HCT116 (cell line): ENCODE measurements at regions not wholly inside any gene's neighbourhood (a gene's known extent, or its start where the extent isn't known, plus 50 kb on each side); places are given as distances from the start of the nearest gene placed in this dataset.

Experiments used
- ATAC-seq: fragments of 200-7000 bp; cut with Tn5 transposase; 2 replicates; pipeline ENCODE4 v1.9.1; 2020; ENCODE audit warnings: mild to moderate bottlenecking, moderate library complexity
- BruUV-seq: library from RNA; stranded (reverse); fragments of 400-500 nt; replicated peaks from 2 replicates; lab custom pipeline; 2021; lab: Mats Ljungman, UMichigan
- CTCF ChIA-PET: fragments of 300-600 bp; sonication (Branson Sonifier 250); formaldehyde crosslinking; loops from one replicate; lab custom pipeline; 2021; ENCODE audit warnings: antibody characterized with exemption; lab: Charles Lee
- POLR2A ChIA-PET: fragments of 300-600, 350-600 bp; sonication (Branson Sonifier 250); formaldehyde crosslinking; loops from one replicate; lab custom pipeline; 2021; ENCODE audit warnings: antibody characterized with exemption; lab: Charles Lee
- RAD21 ChIA-PET, 2 experiments: fragments of 300-600 bp; sonication (Branson Sonifier 250); formaldehyde crosslinking; loops; one replicate each; lab custom pipeline; 2023; ENCODE audit warnings: low total read pairs in 2 of 2; ENCODE audit not compliant: uncharacterized antibody in 2 of 2, unreplicated experiment in 2 of 2, low non-redundant PET in 1 of 2; lab: Charles Lee
- DNase-seq: peaks from one replicate; pipeline ENCODE4 v3.0.0-alpha.2; 2010; ENCODE audit warnings: low read depth, low spot score
- H2AFZ ChIP-seq: fragments of 200-600 bp; shearing (Covaris generic), sonication (generic); 2 replicates; pipeline ENCODE4 v1.6.1; 2017; ENCODE audit warnings: low read depth, mixed run types, mixed read lengths, antibody characterized with exemption, low read length; ENCODE audit not compliant: poor library complexity, severe bottlenecking
- H3K27ac ChIP-seq: 2 replicates; pipeline ENCODE4 v1.5.1; 2012; ENCODE audit warnings: low read depth, low read length
- H3K27me3 ChIP-seq: fragments of 200-600 bp; sonication (generic); 2 replicates; pipeline ENCODE4 v1.6.1; 2016; ENCODE audit warnings: mixed run types, low read length, mixed read lengths; ENCODE audit not compliant: insufficient read depth
- H3K36me3 ChIP-seq, 2 experiments: fragments of 200-500 bp in 1 of 2; fragments of 200-600 bp in 1 of 2; sonication (Bioruptor generic) in 1 of 2; sonication (generic) in 1 of 2; 2 replicates each; pipeline versions ENCODE4 v1.5.1 to v1.6.1; 2014 to 2016; ENCODE audit warnings: low read length in 2 of 2, inconsistent platforms in 1 of 2, mixed read lengths in 1 of 2, mixed run types in 1 of 2; ENCODE audit not compliant: insufficient read depth in 2 of 2, control insufficient read depth in 1 of 2
- H3K4me1 ChIP-seq, 2 experiments: fragments of 200-600 bp in 1 of 2; sonication (generic) in 1 of 2; 2 replicates each; pipeline versions ENCODE4 v1.5.1 to v1.6.1; 2012 to 2017; ENCODE audit warnings: low read length in 2 of 2, inconsistent platforms in 1 of 2, mild to moderate bottlenecking in 1 of 2, mixed read lengths in 1 of 2, mixed run types in 1 of 2, moderate library complexity in 1 of 2; ENCODE audit not compliant: insufficient read depth in 2 of 2, control insufficient read depth in 1 of 2
- H3K4me2 ChIP-seq: fragments of 200-600 bp; sonication (generic); 2 replicates; pipeline ENCODE4 v1.6.1; 2017; ENCODE audit warnings: mixed run types, low read length, mixed read lengths
- H3K4me3 ChIP-seq, 2 experiments: fragments of 200-600 bp in 1 of 2; sonication (generic) in 1 of 2; replicated peaks in 1 of 2; 2 replicates each; pipeline ENCODE4 v1.5.1; 2011 to 2016; ENCODE audit warnings: low read length in 2 of 2, control low read depth in 1 of 2, low read depth in 1 of 2, mild to moderate bottlenecking in 1 of 2, mixed read lengths in 1 of 2, mixed run types in 1 of 2
- H3K79me2 ChIP-seq: fragments of 200-600 bp; sonication (generic); 2 replicates; pipeline ENCODE4 v1.6.1; 2017; ENCODE audit warnings: mild to moderate bottlenecking, mixed run types, low read length, moderate library complexity, mixed read lengths; ENCODE audit not compliant: insufficient read depth
- H3K9ac ChIP-seq: fragments of 200-600 bp; sonication (generic); 2 replicates; pipeline ENCODE4 v1.6.1; 2016; ENCODE audit warnings: low read length, mixed read lengths
- H3K9me2 ChIP-seq: fragments of 200-600 bp; sonication (generic), shearing (Covaris generic); 2 replicates; pipeline ENCODE4 v1.6.1; 2017; ENCODE audit warnings: mixed run types, mild to moderate bottlenecking, moderate library complexity; ENCODE audit not compliant: insufficient read depth
- H3K9me3 ChIP-seq, 2 experiments: fragments of 200-500 bp in 1 of 2; fragments of 200-600 bp in 1 of 2; sonication (Bioruptor generic) in 1 of 2; sonication (generic) in 1 of 2; 2 replicates each; pipeline ENCODE4 v1.6.1; 2014 to 2017; ENCODE audit warnings: low read length in 2 of 2, mixed read lengths in 2 of 2, inconsistent platforms in 1 of 2, low read depth in 1 of 2, mild to moderate bottlenecking in 1 of 2, mixed run types in 1 of 2, moderate library complexity in 1 of 2; ENCODE audit not compliant: control insufficient read depth in 1 of 2, insufficient read depth in 1 of 2
- H4K20me1 ChIP-seq: fragments of 200-600 bp; sonication (generic), shearing (Covaris generic); 2 replicates; pipeline ENCODE4 v1.6.1; 2017; ENCODE audit warnings: mixed run types, mild to moderate bottlenecking, moderate library complexity; ENCODE audit not compliant: insufficient read depth
- ATF3 ChIP-seq: IDR thresholded peaks from 2 replicates; pipeline ENCODE4 v1.6.1; 2012
- CBX3 ChIP-seq: IDR thresholded peaks from 2 replicates; pipeline ENCODE4 v1.6.1; 2012; ENCODE audit warnings: low read depth
- ELF1 ChIP-seq: IDR thresholded peaks from 2 replicates; pipeline ENCODE4 v1.6.1; 2012; ENCODE audit warnings: low read depth, borderline replicate concordance
- POLR2AphosphoS5 ChIP-seq: IDR thresholded peaks from 2 replicates; pipeline ENCODE4 v1.6.1; 2011; ENCODE audit warnings: mild to moderate bottlenecking, low read depth, low read length, moderate library complexity
- RAD21 ChIP-seq: IDR thresholded peaks from 2 replicates; pipeline ENCODE4 v1.6.1; 2012; ENCODE audit warnings: low read depth, mild to moderate bottlenecking
- REST ChIP-seq: IDR thresholded peaks from 2 replicates; pipeline ENCODE4 v1.6.1; 2012; ENCODE audit warnings: low read depth
- SIN3A ChIP-seq: IDR thresholded peaks from 2 replicates; pipeline ENCODE4 v1.6.1; 2012; ENCODE audit warnings: low read depth
- SP1 ChIP-seq: IDR thresholded peaks from 2 replicates; pipeline ENCODE4 v1.6.1; 2012; ENCODE audit warnings: low read depth
- ZBTB33 ChIP-seq: IDR thresholded peaks from 2 replicates; pipeline ENCODE4 v1.6.1; 2011; ENCODE audit warnings: mild to moderate bottlenecking, low read length, moderate library complexity; ENCODE audit not compliant: insufficient replicate concordance; ENCODE audit errors: extremely low read depth
- intact Hi-C: fragments of 100-400 bp; cut with micrococcal nuclease; formaldehyde crosslinking; loops from 2 replicates; pipeline ENCODE4 v1.10.0; 2022

- no TSS peak for BruUV-seq
- Histone ChIP-seq H3K79me2 (no peaks in the 10 kb centered on the region), H4K20me1 (no peaks in the 10 kb centered on the region), H3K9me2 (no peaks in the 10 kb centered on the region), H3K4me2 (no peak overlapping the region), H3K36me3 (no peaks in the 10 kb centered on the region), H2AFZ (no peak overlapping the region)
- POLR2A ChIA-PET, result no interaction called here
- intact Hi-C loops, result no loop called here
- TF ChIP-seq SIN3A (no peak), ZBTB33 (no peak), SP1 (no peak), RAD21 (no peak), ATF3 (no peak), CBX3 (no peak), POLR2AphosphoS5 (no peak), ELF1 (no peak), REST (no peak)
- TF ChIP-seq, all 23 proteins: peak for 0
- Histone ChIP-seq H3K27me3 (no peaks in the 10 kb centered on the region), H3K27ac (no peak overlapping the region), H3K4me3 (no peak overlapping the region), H3K4me1 (no peaks in the 10 kb centered on the region), H3K9me3 (no peaks in the 10 kb centered on the region), H3K9ac (no peak overlapping the region)
- ChIA-PET CTCF (no interaction called here), RAD21 (no interaction called here)
- ATAC-seq (no peak), DNase-seq (no peak)
These were observed 465.1 kb upstream of the FAT1 start for GRCh38 chr4:187188741-187189140.
